ENCODE measurements at regions not wholly inside any gene's neighbourhood (a gene's known extent, or its start where the extent isn't known, plus 50 kb on each side); places are given as distances from the start of the nearest gene placed in this dataset.

GRCh38 chr3:177640319-177640965, 443.2 kb upstream of the TBL1XR1 start:
- H3K4me1 Mint-ChIP-seq (ENCODE audit: low read depth) = peaks cover 64% of the 10 kb centered on the region
- no peak overlapping the region for H3K4me3 Mint-ChIP-seq

GRCh38 chr3:177641206-177641605, 443.9 kb upstream of the TBL1XR1 start:
- Histone ChIP-seq H3K4me3 (ENCODE audit: low read length) (no peak overlapping the region), H3K4me1 (ENCODE audit: insufficient read depth, low read length) (peaks cover 40% of the 10 kb centered on the region), H3K27me3 (ENCODE audit: control insufficient read depth in 1 of 2, insufficient read depth in 2 of 2, low read length in 2 of 2) (no peaks in the 10 kb centered on the region), H3K9me3 (ENCODE audit: control insufficient read depth in 1 of 2, insufficient read depth in 1 of 2, low read length in 2 of 2) (no peaks in the 10 kb centered on the region), H3K36me3 (ENCODE audit: insufficient read depth, low read length) (no peaks in the 10 kb centered on the region), H3K27ac (ENCODE audit: low read depth in 1 of 2, low read length in 2 of 2) (no peak overlapping the region)
- POLR2A ChIA-PET = interaction anchor here (1.1 to 2.1 kb wide), 2 partner anchors 16 to 43 kb away, joined by 4 to 8 read pairs; no protein-coding TSS in a partner anchor
- CTCF ChIA-PET = no interaction called here
- intact Hi-C loops (cut with DNase I, micrococcal nuclease) = loop anchor here (5.0 to 10.0 kb wide), 2 partner anchors 39 to 46 kb away; no protein-coding TSS in a partner anchor
- TF ChIP-seq, protein P1, sequence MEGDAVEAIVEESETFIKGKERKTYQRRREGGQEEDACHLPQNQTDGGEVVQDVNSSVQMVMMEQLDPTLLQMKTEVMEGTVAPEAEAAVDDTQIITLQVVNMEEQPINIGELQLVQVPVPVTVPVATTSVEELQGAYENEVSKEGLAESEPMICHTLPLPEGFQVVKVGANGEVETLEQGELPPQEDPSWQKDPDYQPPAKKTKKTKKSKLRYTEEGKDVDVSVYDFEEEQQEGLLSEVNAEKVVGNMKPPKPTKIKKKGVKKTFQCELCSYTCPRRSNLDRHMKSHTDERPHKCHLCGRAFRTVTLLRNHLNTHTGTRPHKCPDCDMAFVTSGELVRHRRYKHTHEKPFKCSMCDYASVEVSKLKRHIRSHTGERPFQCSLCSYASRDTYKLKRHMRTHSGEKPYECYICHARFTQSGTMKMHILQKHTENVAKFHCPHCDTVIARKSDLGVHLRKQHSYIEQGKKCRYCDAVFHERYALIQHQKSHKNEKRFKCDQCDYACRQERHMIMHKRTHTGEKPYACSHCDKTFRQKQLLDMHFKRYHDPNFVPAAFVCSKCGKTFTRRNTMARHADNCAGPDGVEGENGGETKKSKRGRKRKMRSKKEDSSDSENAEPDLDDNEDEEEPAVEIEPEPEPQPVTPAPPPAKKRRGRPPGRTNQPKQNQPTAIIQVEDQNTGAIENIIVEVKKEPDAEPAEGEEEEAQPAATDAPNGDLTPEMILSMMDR (IDR thresholded peaks at IDR 0.05) = no peak
- H3K27me3 Mint-ChIP-seq = no peaks in the 10 kb centered on the region
- H3K36me3 Mint-ChIP-seq (ENCODE audit: low read depth) = no peaks in the 10 kb centered on the region
- ATAC-seq (ENCODE audit: poor library complexity) = no peak
- peak overlapping the region; percentile 83 for H3K27ac Mint-ChIP-seq
- peaks cover 5% of the 10 kb centered on the region for H3K9me3 Mint-ChIP-seq
- H3K4me3 Mint-ChIP-seq = no peak overlapping the region
- DNase-seq = no peak
- peaks cover 70% of the 10 kb centered on the region for H3K4me1 Mint-ChIP-seq (ENCODE audit: low read depth)

More at GRCh38 chr3:177640319-177640965, 443.2 kb upstream of the TBL1XR1 start:
- Histone ChIP-seq H3K36me3 (ENCODE audit: insufficient read depth, low read length) (no peaks in the 10 kb centered on the region), H3K9me3 (ENCODE audit: control insufficient read depth in 1 of 2, insufficient read depth in 1 of 2, low read length in 2 of 2) (no peaks in the 10 kb centered on the region), H3K27ac (ENCODE audit: low read depth in 1 of 2, low read length in 2 of 2) (no peak overlapping the region), H3K27me3 (ENCODE audit: control insufficient read depth in 1 of 2, insufficient read depth in 2 of 2, low read length in 2 of 2) (no peaks in the 10 kb centered on the region), H3K4me1 (ENCODE audit: insufficient read depth, low read length) (peaks cover 37% of the 10 kb centered on the region), H3K4me3 (ENCODE audit: low read length) (no peak overlapping the region)
- DNase-seq (no peak), ATAC-seq (ENCODE audit: poor library complexity) (no peak)
- intact Hi-C loops (cut with DNase I, micrococcal nuclease) = loop anchor here (5.0 to 10.0 kb wide), 2 partner anchors 38 to 46 kb away; no protein-coding TSS in a partner anchor
- Mint-ChIP-seq H3K9me3 (peaks cover 5% of the 10 kb centered on the region), H3K27ac (no peak overlapping the region), H3K27me3 (no peaks in the 10 kb centered on the region), H3K36me3 (ENCODE audit: low read depth) (no peaks in the 10 kb centered on the region)
- CTCF ChIA-PET = no interaction called here
- POLR2A ChIA-PET = interaction anchor here (0.6 kb wide), 2 partner anchors 349 to 398 kb away, joined by 3 to 4 read pairs; no protein-coding TSS in a partner anchor
- TF ChIP-seq, protein P1 (IDR thresholded peaks at IDR 0.05) = no peak

DNA sequence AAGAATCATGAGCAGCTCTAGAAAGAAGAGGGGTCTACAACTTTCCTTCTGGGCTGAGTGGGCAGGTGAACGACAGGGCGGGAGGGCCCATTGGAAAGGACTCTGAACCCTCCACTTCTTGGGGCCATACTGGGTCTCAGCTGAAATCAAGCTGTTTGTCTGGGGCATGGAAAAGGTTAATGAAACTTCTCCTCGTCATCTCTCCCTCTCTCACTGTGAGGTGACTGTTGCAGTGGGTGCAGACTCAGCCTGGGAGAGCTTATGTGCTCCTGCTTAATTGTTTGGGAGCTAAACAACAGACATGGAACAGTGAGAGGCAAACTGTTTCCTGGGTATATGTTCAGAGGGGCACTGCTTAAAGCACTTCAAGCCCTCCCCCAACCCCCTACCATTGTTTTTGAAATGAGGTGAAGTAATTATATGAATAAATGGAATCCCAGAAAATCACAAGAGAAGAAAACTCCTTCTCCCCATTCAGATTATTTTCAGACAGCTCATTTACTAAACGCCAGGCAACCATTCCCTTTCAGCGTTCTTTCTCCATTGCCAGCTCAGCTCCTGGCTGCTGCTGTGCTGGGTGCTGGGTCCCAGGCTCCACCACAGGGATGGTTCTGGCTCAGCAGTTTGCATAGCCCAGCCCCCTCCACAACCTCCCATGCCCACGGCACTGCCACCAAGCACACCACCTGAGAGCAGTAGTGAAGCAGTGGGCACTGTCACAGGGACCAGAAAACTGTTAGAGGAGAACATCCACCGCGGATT, 444.9 kb upstream of the TBL1XR1 start:
- H3K36me3 Mint-ChIP-seq (ENCODE audit: low read depth) = no peaks in the 10 kb centered on the region
- no peaks in the 10 kb centered on the region for H3K27me3 Mint-ChIP-seq
- ATAC-seq (ENCODE audit: poor library complexity) = peak; percentile 48
- peak overlapping the region; percentile 83 for H3K27ac Mint-ChIP-seq
- Histone ChIP-seq H3K4me3 (ENCODE audit: low read length) (no peak overlapping the region), H3K27ac (ENCODE audit: low read depth in 1 of 2, low read length in 2 of 2) (peak overlapping the region; percentile 34 to 48), H3K9me3 (ENCODE audit: control insufficient read depth in 1 of 2, insufficient read depth in 1 of 2, low read length in 2 of 2) (no peaks in the 10 kb centered on the region), H3K4me1 (ENCODE audit: insufficient read depth, low read length) (peaks cover 48% of the 10 kb centered on the region), H3K36me3 (ENCODE audit: insufficient read depth, low read length) (no peaks in the 10 kb centered on the region), H3K27me3 (ENCODE audit: control insufficient read depth in 1 of 2, insufficient read depth in 2 of 2, low read length in 2 of 2) (no peaks in the 10 kb centered on the region)
- intact Hi-C loops (cut with DNase I, micrococcal nuclease) = loop anchor here (5.0 to 10.0 kb wide), 2 partner anchors 40 to 47 kb away; no protein-coding TSS in a partner anchor
- DNase-seq = no peak
- H3K4me3 Mint-ChIP-seq = peak overlapping the region; percentile 67
- peaks cover 5% of the 10 kb centered on the region for H3K9me3 Mint-ChIP-seq
- ChIA-PET CTCF (no interaction called here), POLR2A (interaction anchor here (0.9 to 2.1 kb wide), 8 partner anchors 10 to 444 kb away, joined by 3 to 8 read pairs (median 4); partner anchors contain the start of gene TBL1XR1)
- TF ChIP-seq, protein P1 (IDR thresholded peaks at IDR 0.05) = no peak
- peaks cover 80% of the 10 kb centered on the region for H3K4me1 Mint-ChIP-seq (ENCODE audit: low read depth)
